ENCODE measurements at regions not wholly inside any gene's neighbourhood (a gene's known extent, or its start where the extent isn't known, plus 50 kb on each side); places are given as distances from the start of the nearest gene placed in this dataset.
"Not testable (repeated sequence)": the region's sequence is repeated elsewhere in the genome, so short reads cannot be mapped to it uniquely, and the experiment has no call there.

- H3K4me1 ChIP-seq (ENCODE audit: control insufficient read depth, insufficient read depth, low read length) = no peaks in the 10 kb centered on the region
- no peaks in the 10 kb centered on the region for H3K36me3 ChIP-seq (ENCODE audit: control insufficient read depth, insufficient read depth, low read length)
- peaks cover 3% of the 10 kb centered on the region; the same call in 1 of the 2 replicates for H3K27me3 ChIP-seq (ENCODE audit: control insufficient read depth, insufficient read depth, low read length)
- H3K9ac ChIP-seq (ENCODE audit: low read length) = no peak overlapping the region
- no peaks in the 10 kb centered on the region for H3K9me3 ChIP-seq (ENCODE audit: control insufficient read depth, insufficient read depth, low read depth, low read length)
- H3K4me3 ChIP-seq (ENCODE audit: low read depth, low read length) = no peak overlapping the region
- no peak overlapping the region for H3K27ac ChIP-seq (ENCODE audit: low read depth, low read length)
Observed at GRCh38 chr2:220785178-220785577, 786.9 kb downstream of the EPHA4 start.

GRCh38 chr2:220786216-220786615, 785.9 kb downstream of the EPHA4 start:
- Histone ChIP-seq H3K4me3 (ENCODE audit: low read depth, low read length) (no peak overlapping the region), H3K9ac (ENCODE audit: low read length) (no peak overlapping the region), H3K9me3 (ENCODE audit: control insufficient read depth, insufficient read depth, low read depth, low read length) (no peaks in the 10 kb centered on the region), H3K4me1 (ENCODE audit: control insufficient read depth, insufficient read depth, low read length) (no peaks in the 10 kb centered on the region), H3K27ac (ENCODE audit: low read depth, low read length) (no peak overlapping the region), H3K36me3 (ENCODE audit: control insufficient read depth, insufficient read depth, low read length) (no peaks in the 10 kb centered on the region), H3K27me3 (ENCODE audit: control insufficient read depth, insufficient read depth, low read length) (no peaks in the 10 kb centered on the region)

GRCh38 chr2:220787251-220787650, 784.9 kb downstream of the EPHA4 start:
- Histone ChIP-seq H3K36me3 (ENCODE audit: control insufficient read depth, insufficient read depth, low read length) (no peaks in the 10 kb centered on the region), H3K27me3 (ENCODE audit: control insufficient read depth, insufficient read depth, low read length) (no peaks in the 10 kb centered on the region), H3K9me3 (ENCODE audit: control insufficient read depth, insufficient read depth, low read depth, low read length) (no peaks in the 10 kb centered on the region), H3K4me3 (ENCODE audit: low read depth, low read length) (no peak overlapping the region), H3K4me1 (ENCODE audit: control insufficient read depth, insufficient read depth, low read length) (no peaks in the 10 kb centered on the region), H3K9ac (ENCODE audit: low read length) (no peak overlapping the region), H3K27ac (ENCODE audit: low read depth, low read length) (no peak overlapping the region)

DNA sequence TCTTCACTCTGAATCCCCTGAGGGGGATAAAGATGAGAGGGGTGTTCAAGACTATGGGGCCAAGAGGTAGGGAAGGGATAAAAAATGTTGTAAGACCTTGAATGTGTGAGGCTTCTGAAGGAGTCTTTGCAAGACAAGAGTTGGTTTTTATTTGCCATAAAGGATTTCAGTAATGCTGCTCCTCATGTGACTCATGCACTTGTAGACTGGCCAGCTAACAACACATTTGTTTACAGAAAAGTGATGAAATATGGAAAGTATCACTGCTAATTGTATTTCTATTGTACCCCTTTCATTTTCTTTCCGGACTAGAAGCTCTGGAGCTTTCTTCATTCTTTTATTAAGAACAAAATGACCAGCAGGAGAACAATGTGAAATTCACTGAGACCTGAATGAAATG, 782.1 kb downstream of the EPHA4 start:
- H3K4me1 ChIP-seq (ENCODE audit: control insufficient read depth, insufficient read depth, low read length) = no peaks in the 10 kb centered on the region
- no peak overlapping the region for H3K9ac ChIP-seq (ENCODE audit: low read length)
- H3K27me3 ChIP-seq (ENCODE audit: control insufficient read depth, insufficient read depth, low read length) = no peaks in the 10 kb centered on the region
- no peaks in the 10 kb centered on the region for H3K36me3 ChIP-seq (ENCODE audit: control insufficient read depth, insufficient read depth, low read length)
- no peaks in the 10 kb centered on the region for H3K9me3 ChIP-seq (ENCODE audit: control insufficient read depth, insufficient read depth, low read depth, low read length)
- no peak overlapping the region for H3K27ac ChIP-seq (ENCODE audit: low read depth, low read length)
- H3K4me3 ChIP-seq (ENCODE audit: low read depth, low read length) = no peak overlapping the region

- no peaks in the 10 kb centered on the region for H3K27me3 ChIP-seq (ENCODE audit: control insufficient read depth, insufficient read depth, low read length)
- H3K4me3 ChIP-seq (ENCODE audit: low read depth, low read length) = no peak overlapping the region
- H3K9ac ChIP-seq (ENCODE audit: low read length) = no peak overlapping the region
- no peaks in the 10 kb centered on the region for H3K36me3 ChIP-seq (ENCODE audit: control insufficient read depth, insufficient read depth, low read length)
- no peaks in the 10 kb centered on the region for H3K9me3 ChIP-seq (ENCODE audit: control insufficient read depth, insufficient read depth, low read depth, low read length)
- no peaks in the 10 kb centered on the region for H3K4me1 ChIP-seq (ENCODE audit: control insufficient read depth, insufficient read depth, low read length)
- H3K27ac ChIP-seq (ENCODE audit: low read depth, low read length) = no peak overlapping the region
Observed at GRCh38 chr2:220795705-220796104, 776.4 kb downstream of the EPHA4 start.

- no peak overlapping the region for H3K9ac ChIP-seq (ENCODE audit: low read length)
- H3K27ac ChIP-seq (ENCODE audit: low read depth, low read length) = no peak overlapping the region
- no peaks in the 10 kb centered on the region for H3K36me3 ChIP-seq (ENCODE audit: control insufficient read depth, insufficient read depth, low read length)
- H3K27me3 ChIP-seq (ENCODE audit: control insufficient read depth, insufficient read depth, low read length) = no peaks in the 10 kb centered on the region
- H3K9me3 ChIP-seq (ENCODE audit: control insufficient read depth, insufficient read depth, low read depth, low read length) = no peaks in the 10 kb centered on the region
- H3K4me3 ChIP-seq (ENCODE audit: low read depth, low read length) = no peak overlapping the region
- no peaks in the 10 kb centered on the region for H3K4me1 ChIP-seq (ENCODE audit: control insufficient read depth, insufficient read depth, low read length)
Observed at GRCh38 chr2:220811115-220811514, 761.0 kb downstream of the EPHA4 start.

DNA sequence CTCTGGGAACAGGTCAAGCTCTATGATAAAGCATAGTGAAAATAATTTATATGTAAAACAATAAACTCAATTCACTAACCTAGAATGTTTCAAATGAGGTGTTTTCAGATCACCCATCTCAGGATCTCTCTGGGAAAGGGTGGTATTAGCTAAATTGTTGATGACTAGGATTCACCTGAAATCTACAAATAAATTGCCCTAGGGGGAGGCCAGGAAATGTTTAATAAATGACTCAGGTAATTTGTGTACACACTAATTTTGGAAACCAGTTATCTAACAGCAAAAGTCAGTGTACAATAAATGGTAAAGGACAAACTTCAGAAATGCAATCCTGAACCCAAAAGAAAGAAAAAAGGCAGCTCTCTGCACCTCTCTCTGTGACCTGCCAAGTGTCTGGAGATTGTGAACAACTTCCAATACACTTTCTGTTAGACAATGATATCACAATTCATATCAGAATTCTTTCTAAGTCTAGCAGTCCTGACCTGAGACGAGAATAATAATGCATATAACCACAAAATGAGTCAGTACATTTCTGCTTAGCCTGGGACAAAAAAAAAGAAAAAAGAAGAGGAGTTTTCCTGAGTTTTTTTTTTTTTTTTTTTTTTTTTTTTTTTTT, 760.0 kb downstream of the EPHA4 start:
- H3K9me3 ChIP-seq (ENCODE audit: control insufficient read depth, insufficient read depth, low read depth, low read length) = no peaks in the 10 kb centered on the region
- H3K4me3 ChIP-seq (ENCODE audit: low read depth, low read length) = no peak overlapping the region
- no peaks in the 10 kb centered on the region for H3K4me1 ChIP-seq (ENCODE audit: control insufficient read depth, insufficient read depth, low read length)
- no peaks in the 10 kb centered on the region for H3K27me3 ChIP-seq (ENCODE audit: control insufficient read depth, insufficient read depth, low read length)
- H3K9ac ChIP-seq (ENCODE audit: low read length) = no peak overlapping the region
- no peaks in the 10 kb centered on the region for H3K36me3 ChIP-seq (ENCODE audit: control insufficient read depth, insufficient read depth, low read length)
- no peak overlapping the region for H3K27ac ChIP-seq (ENCODE audit: low read depth, low read length)

DNA sequence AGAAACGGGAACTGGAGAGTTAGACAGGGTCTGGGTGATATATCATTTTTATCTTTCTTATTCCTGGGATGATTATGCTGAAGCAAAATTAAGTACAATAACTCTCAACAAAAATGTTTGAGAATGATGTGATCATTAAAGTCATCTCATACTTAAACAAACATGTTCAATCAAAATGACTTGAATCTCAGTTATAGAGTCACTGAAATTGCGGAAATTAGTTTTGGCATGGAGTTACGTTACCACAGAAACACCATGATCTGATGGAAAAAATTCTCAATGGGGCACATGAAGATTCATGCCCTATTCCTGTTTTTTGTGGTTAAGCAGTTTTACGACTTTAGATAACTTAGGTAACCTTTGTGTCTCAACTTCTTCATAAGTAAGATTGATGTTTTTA, 757.7 kb downstream of the EPHA4 start:
- Histone ChIP-seq H3K27ac (ENCODE audit: low read depth, low read length) (no peak overlapping the region), H3K9me3 (ENCODE audit: control insufficient read depth, insufficient read depth, low read depth, low read length) (no peaks in the 10 kb centered on the region; the same call in 1 of the 2 replicates), H3K36me3 (ENCODE audit: control insufficient read depth, insufficient read depth, low read length) (no peaks in the 10 kb centered on the region), H3K4me3 (ENCODE audit: low read depth, low read length) (no peak overlapping the region), H3K9ac (ENCODE audit: low read length) (no peak overlapping the region), H3K27me3 (ENCODE audit: control insufficient read depth, insufficient read depth, low read length) (no peaks in the 10 kb centered on the region), H3K4me1 (ENCODE audit: control insufficient read depth, insufficient read depth, low read length) (no peaks in the 10 kb centered on the region)

- Histone ChIP-seq H3K27me3 (ENCODE audit: control insufficient read depth, insufficient read depth, low read length) (no peaks in the 10 kb centered on the region), H3K9ac (ENCODE audit: low read length) (no peak overlapping the region), H3K4me1 (ENCODE audit: control insufficient read depth, insufficient read depth, low read length) (no peaks in the 10 kb centered on the region), H3K9me3 (ENCODE audit: control insufficient read depth, insufficient read depth, low read depth, low read length) (no peaks in the 10 kb centered on the region; the same call in 1 of the 2 replicates), H3K4me3 (ENCODE audit: low read depth, low read length) (no peak overlapping the region), H3K36me3 (ENCODE audit: control insufficient read depth, insufficient read depth, low read length) (no peaks in the 10 kb centered on the region), H3K27ac (ENCODE audit: low read depth, low read length) (no peak overlapping the region)
Observed at GRCh38 chr2:220815698-220816097, 756.4 kb downstream of the EPHA4 start.

DNA sequence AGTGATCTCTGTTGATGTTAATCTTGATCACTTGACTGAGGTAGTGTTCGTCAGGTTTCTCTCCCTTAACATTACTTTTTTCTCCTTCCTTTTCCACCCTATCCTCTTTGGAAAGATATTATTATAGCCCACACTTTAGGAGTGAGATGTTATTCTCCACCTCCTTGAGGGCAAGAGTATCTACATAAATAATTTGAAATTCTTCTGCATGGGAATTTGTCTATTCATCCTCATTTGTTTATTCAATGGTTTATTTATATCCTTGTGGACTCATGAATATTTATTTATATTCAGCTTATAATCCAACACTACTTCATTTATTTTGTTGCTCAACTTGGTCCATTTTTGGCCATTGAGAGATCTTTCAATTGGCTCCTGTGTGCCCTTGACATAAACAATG, 750.4 kb downstream of the EPHA4 start:
- H3K27ac ChIP-seq (ENCODE audit: low read depth, low read length) = no peak overlapping the region
- no peaks in the 10 kb centered on the region; the same call in 1 of the 2 replicates for H3K9me3 ChIP-seq (ENCODE audit: control insufficient read depth, insufficient read depth, low read depth, low read length)
- no peak overlapping the region for H3K4me3 ChIP-seq (ENCODE audit: low read depth, low read length)
- H3K27me3 ChIP-seq (ENCODE audit: control insufficient read depth, insufficient read depth, low read length) = no peaks in the 10 kb centered on the region
- H3K4me1 ChIP-seq (ENCODE audit: control insufficient read depth, insufficient read depth, low read length) = no peaks in the 10 kb centered on the region
- H3K36me3 ChIP-seq (ENCODE audit: control insufficient read depth, insufficient read depth, low read length) = no peaks in the 10 kb centered on the region
- H3K9ac ChIP-seq (ENCODE audit: low read length) = no peak overlapping the region

DNA sequence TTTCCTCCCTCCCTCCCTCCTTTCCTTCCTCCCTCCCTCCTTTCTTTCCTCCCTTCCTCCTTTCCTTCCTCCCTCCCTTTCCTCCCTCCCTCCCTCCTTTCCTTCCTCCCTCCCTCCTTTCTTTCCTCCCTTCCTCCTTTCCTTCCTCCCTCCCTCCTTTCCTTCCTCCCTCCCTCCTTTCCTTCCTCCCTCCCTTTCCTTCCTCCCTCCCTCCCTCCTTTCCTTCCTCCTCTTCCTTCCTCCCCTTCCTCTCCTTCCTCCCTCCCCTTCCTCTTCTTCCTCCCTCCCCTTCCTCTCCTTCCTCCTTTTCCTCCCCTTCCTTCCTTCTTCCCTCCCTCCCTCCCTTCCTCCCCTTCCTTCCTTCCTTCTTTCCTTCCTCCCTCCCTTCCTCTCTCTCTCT, 748.5 kb downstream of the EPHA4 start:
- not testable (repeated sequence) for H3K4me1 ChIP-seq (ENCODE audit: control insufficient read depth, insufficient read depth, low read length); H3K27me3 ChIP-seq (ENCODE audit: control insufficient read depth, insufficient read depth, low read length); H3K36me3 ChIP-seq (ENCODE audit: control insufficient read depth, insufficient read depth, low read length); H3K4me3 ChIP-seq (ENCODE audit: low read depth, low read length); H3K27ac ChIP-seq (ENCODE audit: low read depth, low read length); H3K9ac ChIP-seq (ENCODE audit: low read length); H3K9me3 ChIP-seq (ENCODE audit: control insufficient read depth, insufficient read depth, low read depth, low read length)

GRCh38 chr2:220833446-220833845, 738.7 kb downstream of the EPHA4 start:
- H3K36me3 ChIP-seq (ENCODE audit: control insufficient read depth, insufficient read depth, low read length) = no peaks in the 10 kb centered on the region
- no peak overlapping the region for H3K27ac ChIP-seq (ENCODE audit: low read depth, low read length)
- no peaks in the 10 kb centered on the region for H3K27me3 ChIP-seq (ENCODE audit: control insufficient read depth, insufficient read depth, low read length)
- H3K9ac ChIP-seq (ENCODE audit: low read length) = no peak overlapping the region
- no peaks in the 10 kb centered on the region for H3K9me3 ChIP-seq (ENCODE audit: control insufficient read depth, insufficient read depth, low read depth, low read length)
- H3K4me1 ChIP-seq (ENCODE audit: control insufficient read depth, insufficient read depth, low read length) = no peaks in the 10 kb centered on the region
- no peak overlapping the region for H3K4me3 ChIP-seq (ENCODE audit: low read depth, low read length)

Measured in HUES6 (cell line).